ENCODE measurements at regions not wholly inside any gene's neighbourhood (a gene's known extent, or its start where the extent isn't known, plus 50 kb on each side); places are given as distances from the start of the nearest gene placed in this dataset.
"Not testable (repeated sequence)": the region's sequence is repeated elsewhere in the genome, so short reads cannot be mapped to it uniquely, and the experiment has no call there.

- DNase-seq = no peak
- H3K27me3 ChIP-seq (ENCODE audit: insufficient read depth, low read length) = no peaks in the 10 kb centered on the region
- no peak overlapping the region for H3K14ac ChIP-seq (ENCODE audit: low read length)
- H3K18ac ChIP-seq (ENCODE audit: low read length) = no peak overlapping the region
- no CpG with 5 or more reads among the region's 18 CpGs for WGBS (ENCODE audit: extremely low coverage, insufficient coverage, insufficient read length)
- no peak overlapping the region for H3K9ac ChIP-seq (ENCODE audit: low read length)
- H3K4me2 ChIP-seq (ENCODE audit: low read length) = no peak overlapping the region
- H2AFZ ChIP-seq (ENCODE audit: insufficient read depth, low read length, poor library complexity) = no peak overlapping the region
- peaks cover 24% of the 10 kb centered on the region for H3K9me3 ChIP-seq (ENCODE audit: insufficient read depth, low read depth, low read length)
- H2AK5ac ChIP-seq (ENCODE audit: low read length) = no peak overlapping the region
- no peak overlapping the region for H2BK120ac ChIP-seq (ENCODE audit: insufficient read depth, low read length, poor library complexity)
- no peaks in the 10 kb centered on the region for H3K79me1 ChIP-seq (ENCODE audit: low read length)
- no peak overlapping the region for H3K4me3 ChIP-seq (ENCODE audit: low read depth, low read length)
- no peak overlapping the region for H2BK12ac ChIP-seq (ENCODE audit: low read length)
- no peaks in the 10 kb centered on the region for H3K79me2 ChIP-seq (ENCODE audit: control insufficient read depth, insufficient read depth, low read length, poor library complexity)
- H4K91ac ChIP-seq (ENCODE audit: low read depth, low read length) = no peak overlapping the region
- H3K23ac ChIP-seq (ENCODE audit: low read length) = no peak overlapping the region
- H3K27ac ChIP-seq (ENCODE audit: low read depth, low read length) = no peak overlapping the region
- H3K4me1 ChIP-seq (ENCODE audit: control insufficient read depth in 1 of 2, insufficient read depth in 2 of 2, low read length in 2 of 2) = no peaks in the 10 kb centered on the region
- no peak overlapping the region for H3K4ac ChIP-seq (ENCODE audit: low read depth, low read length)
- H4K12ac ChIP-seq (ENCODE audit: low read depth, low read length) = no peak overlapping the region
- H2BK5ac ChIP-seq (ENCODE audit: low read depth, low read length, poor library complexity) = no peak overlapping the region
- no peak overlapping the region for H4K8ac ChIP-seq (ENCODE audit: low read depth, low read length)
- H3K36me3 ChIP-seq (ENCODE audit: control insufficient read depth in 1 of 2, insufficient read depth in 2 of 2, low read length in 2 of 2) = no peaks in the 10 kb centered on the region
Measured at GRCh38 chr20:30594112-30594511, 663.4 kb upstream of the DEFB115 start.

DNA sequence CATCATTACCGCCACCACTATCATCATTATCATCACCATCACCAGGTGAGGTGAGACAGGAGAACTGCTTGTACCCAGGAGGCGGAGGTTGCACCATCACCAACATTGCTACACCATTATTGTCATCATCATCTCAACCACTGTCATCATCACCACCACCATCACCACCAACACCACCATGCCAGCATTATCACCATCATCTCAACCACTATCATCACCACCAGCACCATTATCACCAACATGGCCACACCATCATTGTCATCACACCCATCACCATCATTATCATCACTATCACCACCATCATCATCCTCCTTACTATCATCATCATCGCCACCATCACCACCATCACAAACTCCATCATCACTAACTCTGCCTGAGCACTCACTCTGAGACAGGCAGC is 661.8 kb upstream of the DEFB115 start:
- Histone ChIP-seq H4K12ac (ENCODE audit: low read depth, low read length) (no peak overlapping the region), H2BK120ac (ENCODE audit: insufficient read depth, low read length, poor library complexity) (no peak overlapping the region), H2BK12ac (ENCODE audit: low read length) (no peak overlapping the region), H3K36me3 (ENCODE audit: control insufficient read depth in 1 of 2, insufficient read depth in 2 of 2, low read length in 2 of 2) (no peaks in the 10 kb centered on the region), H3K79me2 (ENCODE audit: control insufficient read depth, insufficient read depth, low read length, poor library complexity) (no peaks in the 10 kb centered on the region), H3K9me3 (ENCODE audit: insufficient read depth, low read depth, low read length) (peaks cover 27% of the 10 kb centered on the region), H3K79me1 (ENCODE audit: low read length) (no peaks in the 10 kb centered on the region), H3K4me3 (ENCODE audit: low read depth, low read length) (no peak overlapping the region), H4K8ac (ENCODE audit: low read depth, low read length) (no peak overlapping the region), H3K4me2 (ENCODE audit: low read length) (no peak overlapping the region), H3K9ac (ENCODE audit: low read length) (no peak overlapping the region), H3K27me3 (ENCODE audit: insufficient read depth, low read length) (no peaks in the 10 kb centered on the region), H3K14ac (ENCODE audit: low read length) (no peak overlapping the region), H2AFZ (ENCODE audit: insufficient read depth, low read length, poor library complexity) (no peak overlapping the region), H3K18ac (ENCODE audit: low read length) (no peak overlapping the region), H3K23ac (ENCODE audit: low read length) (peak overlapping the region; percentile 9), H3K4me1 (ENCODE audit: control insufficient read depth in 1 of 2, insufficient read depth in 2 of 2, low read length in 2 of 2) (no peaks in the 10 kb centered on the region), H3K4ac (ENCODE audit: low read depth, low read length) (no peak overlapping the region), H3K27ac (ENCODE audit: low read depth, low read length) (no peak overlapping the region), H4K91ac (ENCODE audit: low read depth, low read length) (no peak overlapping the region), H2BK5ac (ENCODE audit: low read depth, low read length, poor library complexity) (no peak overlapping the region), H2AK5ac (ENCODE audit: low read length) (no peak overlapping the region)
- no CpG with 5 or more reads among the region's 3 CpGs for WGBS (ENCODE audit: extremely low coverage, insufficient coverage, insufficient read length)
- DNase-seq = no peak

DNA sequence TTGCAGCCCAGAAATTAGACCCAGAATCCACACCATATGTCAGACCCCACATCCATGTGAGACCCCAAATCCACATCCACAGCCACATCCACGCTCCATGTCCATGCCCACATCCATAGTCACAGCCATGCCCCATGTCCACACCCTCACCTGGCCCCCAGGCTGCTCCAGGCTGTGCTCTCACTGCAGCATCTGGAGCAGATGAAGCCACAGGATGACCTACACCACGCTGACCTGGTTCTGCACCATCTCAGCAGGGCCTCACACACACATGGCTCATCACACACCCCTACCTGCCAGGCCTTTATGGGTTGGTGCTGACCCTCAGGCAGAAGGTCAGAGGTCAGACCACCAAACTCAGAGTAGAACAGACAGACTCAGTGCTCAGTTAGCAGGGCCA is 660.0 kb upstream of the DEFB115 start:
- not testable (repeated sequence) for H3K23ac ChIP-seq (ENCODE audit: low read length); H3K4ac ChIP-seq (ENCODE audit: low read depth, low read length); H3K9ac ChIP-seq (ENCODE audit: low read length); H2AFZ ChIP-seq (ENCODE audit: insufficient read depth, low read length, poor library complexity); H3K18ac ChIP-seq (ENCODE audit: low read length); H2BK120ac ChIP-seq (ENCODE audit: insufficient read depth, low read length, poor library complexity); H3K79me1 ChIP-seq (ENCODE audit: low read length); H4K8ac ChIP-seq (ENCODE audit: low read depth, low read length); DNase-seq; H2BK5ac ChIP-seq (ENCODE audit: low read depth, low read length, poor library complexity); H3K4me3 ChIP-seq (ENCODE audit: low read depth, low read length); H3K4me2 ChIP-seq (ENCODE audit: low read length); H3K27me3 ChIP-seq (ENCODE audit: insufficient read depth, low read length); H4K91ac ChIP-seq (ENCODE audit: low read depth, low read length); H3K4me1 ChIP-seq (ENCODE audit: control insufficient read depth in 1 of 2, insufficient read depth in 2 of 2, low read length in 2 of 2); H3K27ac ChIP-seq (ENCODE audit: low read depth, low read length); H4K12ac ChIP-seq (ENCODE audit: low read depth, low read length); H3K36me3 ChIP-seq (ENCODE audit: control insufficient read depth in 1 of 2, insufficient read depth in 2 of 2, low read length in 2 of 2); H3K79me2 ChIP-seq (ENCODE audit: control insufficient read depth, insufficient read depth, low read length, poor library complexity); H3K14ac ChIP-seq (ENCODE audit: low read length); H2BK12ac ChIP-seq (ENCODE audit: low read length); H2AK5ac ChIP-seq (ENCODE audit: low read length)
- H3K9me3 ChIP-seq (ENCODE audit: insufficient read depth, low read depth, low read length) = peaks cover 30% of the 10 kb centered on the region
- WGBS (ENCODE audit: extremely low coverage, insufficient coverage, insufficient read length) = no CpG with 5 or more reads among the region's 2 CpGs

- no peaks in the 10 kb centered on the region for H3K79me2 ChIP-seq (ENCODE audit: control insufficient read depth, insufficient read depth, low read length, poor library complexity)
- no peak overlapping the region for H3K23ac ChIP-seq (ENCODE audit: low read length)
- no peaks in the 10 kb centered on the region for H3K27me3 ChIP-seq (ENCODE audit: insufficient read depth, low read length)
- H3K14ac ChIP-seq (ENCODE audit: low read length) = no peak overlapping the region
- no peak overlapping the region for H3K9ac ChIP-seq (ENCODE audit: low read length)
- no peak overlapping the region for H4K8ac ChIP-seq (ENCODE audit: low read depth, low read length)
- no peaks in the 10 kb centered on the region for H3K79me1 ChIP-seq (ENCODE audit: low read length)
- H3K27ac ChIP-seq (ENCODE audit: low read depth, low read length) = no peak overlapping the region
- H2BK5ac ChIP-seq (ENCODE audit: low read depth, low read length, poor library complexity) = no peak overlapping the region
- no peak overlapping the region for H2AFZ ChIP-seq (ENCODE audit: insufficient read depth, low read length, poor library complexity)
- H2BK120ac ChIP-seq (ENCODE audit: insufficient read depth, low read length, poor library complexity) = no peak overlapping the region
- DNase-seq = no peak
- no peak overlapping the region for H3K4me2 ChIP-seq (ENCODE audit: low read length)
- no peaks in the 10 kb centered on the region for H3K36me3 ChIP-seq (ENCODE audit: control insufficient read depth in 1 of 2, insufficient read depth in 2 of 2, low read length in 2 of 2)
- H3K18ac ChIP-seq (ENCODE audit: low read length) = no peak overlapping the region
- no peaks in the 10 kb centered on the region for H3K4me1 ChIP-seq (ENCODE audit: control insufficient read depth in 1 of 2, insufficient read depth in 2 of 2, low read length in 2 of 2)
- H4K12ac ChIP-seq (ENCODE audit: low read depth, low read length) = no peak overlapping the region
- no CpG with 5 or more reads among the region's 5 CpGs for WGBS (ENCODE audit: extremely low coverage, insufficient coverage, insufficient read length)
- H3K9me3 ChIP-seq (ENCODE audit: insufficient read depth, low read depth, low read length) = peaks cover 34% of the 10 kb centered on the region
- no peak overlapping the region for H3K4me3 ChIP-seq (ENCODE audit: low read depth, low read length)
- H4K91ac ChIP-seq (ENCODE audit: low read depth, low read length) = no peak overlapping the region
- no peak overlapping the region for H2AK5ac ChIP-seq (ENCODE audit: low read length)
- H2BK12ac ChIP-seq (ENCODE audit: low read length) = no peak overlapping the region
- no peak overlapping the region for H3K4ac ChIP-seq (ENCODE audit: low read depth, low read length)
Measured at GRCh38 chr20:30598460-30599230, 658.8 kb upstream of the DEFB115 start.

Measured in trophoblast cell (in vitro differentiated cells and primary cell).